Endothelial cell of umbilical vein (primary cell): ENCODE measurements at regions not wholly inside any gene's neighbourhood (a gene's known extent, or its start where the extent isn't known, plus 50 kb on each side); places are given as distances from the start of the nearest gene placed in this dataset.

Experiments
- BruUV-seq: library from RNA; stranded (reverse); fragments of 400-500 nt; replicated peaks from 2 replicates; lab custom pipeline; 2021; lab: Mats Ljungman, UMichigan
- CTCF ChIA-PET: fragments of 300-600, 350-600 bp; sonication (Branson Sonifier 250); formaldehyde crosslinking; loops from one replicate; lab custom pipeline; 2021; ENCODE audit warnings: antibody characterized with exemption, inconsistent platforms; lab: Charles Lee
- POLR2A ChIA-PET: fragments of 300-600, 350-600 bp; sonication (Branson Sonifier 250); formaldehyde crosslinking; loops from one replicate; lab custom pipeline; 2021; ENCODE audit warnings: antibody characterized with exemption, inconsistent platforms; lab: Charles Lee
- DNase-seq: peaks from one replicate; pipeline ENCODE4 v3.0.0-alpha.2; 2011; ENCODE audit warnings: low read depth, low spot score
- FAIRE-seq: peaks from 2 replicates; lab custom pipeline; 2011; peaks lifted over from hg19 to GRCh38; lab: Jason Lieb, UNC
- H2AFZ ChIP-seq: 2 replicates; pipeline ENCODE4 v1.6.0; 2012; ENCODE audit warnings: low read depth, low read length, control low read depth, inconsistent platforms
- H3K27ac ChIP-seq: 2 replicates; pipeline ENCODE4 v1.5.1; 2011; ENCODE audit warnings: low read depth, mild to moderate bottlenecking, control low read depth, low read length, moderate library complexity; ENCODE audit not compliant: insufficient read depth
- H3K27me3 ChIP-seq, 2 experiments: 2 replicates each; pipeline versions ENCODE4 v1.6.0 to v1.6.1; 2011; ENCODE audit warnings: low read length in 2 of 2, mixed read lengths in 1 of 2; ENCODE audit not compliant: control insufficient read depth in 2 of 2, insufficient read depth in 2 of 2
- H3K36me3 ChIP-seq, 2 experiments: 2 replicates in 1 of 2; 3 replicates in 1 of 2; pipeline ENCODE4 v1.5.1; 2011; ENCODE audit warnings: low read length in 2 of 2, mild to moderate bottlenecking in 1 of 2, moderate library complexity in 1 of 2; ENCODE audit not compliant: control insufficient read depth in 2 of 2, insufficient read depth in 2 of 2; ENCODE audit errors: extremely low read depth in 1 of 2
- H3K4me1 ChIP-seq: 3 replicates; pipeline ENCODE4 v1.5.1; 2011; ENCODE audit warnings: mild to moderate bottlenecking, low read length; ENCODE audit not compliant: control insufficient read depth, insufficient read depth; ENCODE audit errors: extremely low read depth
- H3K4me2 ChIP-seq: 2 replicates; pipeline ENCODE4 v1.6.1; 2011; ENCODE audit warnings: low read length, control low read depth, mixed read lengths; ENCODE audit not compliant: insufficient read depth
- H3K4me3 ChIP-seq, 3 experiments: fragments of 200-600 bp in 1 of 3; sonication (generic), shearing (Covaris generic) in 1 of 3; replicated peaks in 1 of 3; 2 replicates each; pipeline ENCODE4 v1.5.1; 2011 to 2016; ENCODE audit warnings: control low read depth in 3 of 3, low read length in 3 of 3, mild to moderate bottlenecking in 2 of 3, inconsistent platforms in 1 of 3, low read depth in 1 of 3, moderate library complexity in 1 of 3; ENCODE audit not compliant: insufficient read depth in 1 of 3
- H3K79me2 ChIP-seq: 2 replicates; pipeline ENCODE4 v1.6.0; 2012; ENCODE audit warnings: low read length, inconsistent platforms; ENCODE audit not compliant: control insufficient read depth, insufficient read depth
- H3K9ac ChIP-seq: replicated peaks from 2 replicates; pipeline ENCODE3; 2011; ENCODE audit warnings: low read length, control low read depth; ENCODE audit not compliant: insufficient read depth; ENCODE audit errors: extremely low read depth
- H3K9me1 ChIP-seq: replicated peaks from 3 replicates; pipeline ENCODE4 v1.6.0; 2011; ENCODE audit warnings: mild to moderate bottlenecking, low read length; ENCODE audit not compliant: control insufficient read depth, insufficient read depth; ENCODE audit errors: extremely low read depth
- H3K9me3 ChIP-seq: replicated peaks from 2 replicates; pipeline ENCODE4 v1.5.1; 2012; ENCODE audit warnings: low read length, inconsistent platforms; ENCODE audit not compliant: control insufficient read depth, insufficient read depth
- H4K20me1 ChIP-seq: replicated peaks from 2 replicates; pipeline ENCODE3; 2011; ENCODE audit warnings: mild to moderate bottlenecking, low read length; ENCODE audit not compliant: control insufficient read depth, insufficient read depth; ENCODE audit errors: extremely low read depth
- EZH2 ChIP-seq: IDR thresholded peaks from 2 replicates; pipeline ENCODE4 v1.6.1; 2012; ENCODE audit warnings: borderline replicate concordance, low read depth, mild to moderate bottlenecking, moderate library complexity, low read length, inconsistent platforms; ENCODE audit not compliant: severe bottlenecking
- FOS ChIP-seq: IDR thresholded peaks from 2 replicates; pipeline ENCODE4 v1.6.1; 2011; ENCODE audit warnings: mild to moderate bottlenecking, low read length, moderate library complexity, borderline replicate concordance; ENCODE audit not compliant: insufficient read depth
- GATA2 ChIP-seq: IDR thresholded peaks from 2 replicates; pipeline ENCODE4 v1.7.0; 2011; ENCODE audit warnings: low read depth, mild to moderate bottlenecking, moderate library complexity, mixed read lengths, low read length; ENCODE audit not compliant: insufficient read length, insufficient read depth
- JUN ChIP-seq: IDR thresholded peaks from 2 replicates; pipeline ENCODE4 v1.6.1; 2011; ENCODE audit warnings: borderline replicate concordance, low read depth; ENCODE audit not compliant: insufficient read length, insufficient read depth
- MYC ChIP-seq: IDR thresholded peaks from one replicate; pipeline ENCODE4 v1.6.1; 2011; ENCODE audit warnings: mild to moderate bottlenecking, low read depth, low read length
- POLR2A ChIP-seq: IDR thresholded peaks from 2 replicates; pipeline ENCODE4 v1.6.1; 2012; ENCODE audit warnings: low read depth, mild to moderate bottlenecking, control low read depth, low read length
- POLR2AphosphoS5 ChIP-seq: IDR thresholded peaks from 2 replicates; pipeline ENCODE4 v1.6.1; 2012; ENCODE audit warnings: low read depth, mild to moderate bottlenecking, control low read depth, low read length, moderate library complexity; ENCODE audit not compliant: insufficient read depth
- dilution Hi-C: fragments of 300-500 bp; cut with MboI; formaldehyde crosslinking; loops from one replicate; pipeline ENCODE4 v1.15.0; 2019; ENCODE audit warnings: low sequenced_read_pairs; ENCODE audit not compliant: extremely low pct_ligation_motif_present
- intact Hi-C: fragments of 100-400 bp; cut with micrococcal nuclease; formaldehyde crosslinking; loops from one replicate; pipeline ENCODE4 v1.10.0; 2022
- TF ChIP-seq, protein P1 (sequence below), 2 donors: IDR thresholded peaks; 1 replicate in 1 of 2; 2 replicates in 1 of 2; pipeline ENCODE4 v1.5.1; 2011; ENCODE audit warnings: low read length in 2 of 2, mild to moderate bottlenecking in 2 of 2, moderate library complexity in 2 of 2, control low read depth in 1 of 2, inconsistent platforms in 1 of 2, low read depth in 1 of 2; ENCODE audit not compliant: insufficient read depth in 1 of 2; ENCODE audit errors: extremely low read depth in 1 of 2
- TF ChIP-seq, protein P2 (sequence below): IDR thresholded peaks from 2 replicates; pipeline ENCODE4 v1.6.1; 2011; ENCODE audit not compliant: insufficient read depth, insufficient read length

DNA sequence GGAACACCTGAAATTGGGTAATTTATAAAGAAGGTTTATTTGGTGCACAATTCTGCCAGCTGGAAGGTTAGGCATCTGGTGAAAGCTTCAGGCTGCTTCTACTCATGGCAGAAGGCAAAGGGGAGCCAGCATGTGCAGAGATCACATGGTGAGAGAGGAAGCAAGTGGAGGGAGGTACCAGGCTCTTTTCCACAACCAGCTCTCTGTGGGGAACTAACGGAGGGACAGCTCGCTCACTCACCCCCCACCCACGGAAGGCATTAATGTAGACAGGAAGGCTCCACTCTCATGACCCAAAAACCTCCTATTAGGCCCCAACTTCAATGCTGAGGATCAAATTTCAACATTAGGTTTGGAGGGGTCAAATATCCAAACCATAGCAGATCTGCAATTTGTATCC lies 75.6 kb upstream of the ARHGAP32 start:
- H3K4me1 ChIP-seq: no peaks in the 10 kb centered on the region
- no peaks in the 10 kb centered on the region for H3K9me1 ChIP-seq
- TF ChIP-seq MYC (no peak), GATA2 (no peak), EZH2 (no peak), JUN (no peak), POLR2AphosphoS5 (no peak), FOS (no peak), POLR2A (no peak)
- TF ChIP-seq, protein P1, sequence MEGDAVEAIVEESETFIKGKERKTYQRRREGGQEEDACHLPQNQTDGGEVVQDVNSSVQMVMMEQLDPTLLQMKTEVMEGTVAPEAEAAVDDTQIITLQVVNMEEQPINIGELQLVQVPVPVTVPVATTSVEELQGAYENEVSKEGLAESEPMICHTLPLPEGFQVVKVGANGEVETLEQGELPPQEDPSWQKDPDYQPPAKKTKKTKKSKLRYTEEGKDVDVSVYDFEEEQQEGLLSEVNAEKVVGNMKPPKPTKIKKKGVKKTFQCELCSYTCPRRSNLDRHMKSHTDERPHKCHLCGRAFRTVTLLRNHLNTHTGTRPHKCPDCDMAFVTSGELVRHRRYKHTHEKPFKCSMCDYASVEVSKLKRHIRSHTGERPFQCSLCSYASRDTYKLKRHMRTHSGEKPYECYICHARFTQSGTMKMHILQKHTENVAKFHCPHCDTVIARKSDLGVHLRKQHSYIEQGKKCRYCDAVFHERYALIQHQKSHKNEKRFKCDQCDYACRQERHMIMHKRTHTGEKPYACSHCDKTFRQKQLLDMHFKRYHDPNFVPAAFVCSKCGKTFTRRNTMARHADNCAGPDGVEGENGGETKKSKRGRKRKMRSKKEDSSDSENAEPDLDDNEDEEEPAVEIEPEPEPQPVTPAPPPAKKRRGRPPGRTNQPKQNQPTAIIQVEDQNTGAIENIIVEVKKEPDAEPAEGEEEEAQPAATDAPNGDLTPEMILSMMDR (IDR thresholded peaks at IDR 0.05; ENCODE audit: extremely low read depth in 1 of 2, insufficient read depth in 1 of 2, low read depth in 1 of 2, low read length in 2 of 2): no peak
- TF ChIP-seq, protein P2, sequence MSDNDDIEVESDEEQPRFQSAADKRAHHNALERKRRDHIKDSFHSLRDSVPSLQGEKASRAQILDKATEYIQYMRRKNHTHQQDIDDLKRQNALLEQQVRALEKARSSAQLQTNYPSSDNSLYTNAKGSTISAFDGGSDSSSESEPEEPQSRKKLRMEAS: no peak
- H3K9me3 ChIP-seq: no peaks in the 10 kb centered on the region
- no peak overlapping the region for H3K27ac ChIP-seq
- H3K9ac ChIP-seq: no peak overlapping the region
- no peaks in the 10 kb centered on the region for H3K27me3 ChIP-seq
- dilution Hi-C loops (no loop called here), intact Hi-C loops (no loop called here)
- no peaks in the 10 kb centered on the region for H4K20me1 ChIP-seq
- FAIRE-seq: no peak
- no peak for DNase-seq
- no peaks in the 10 kb centered on the region for H3K36me3 ChIP-seq
- no peak overlapping the region for H2AFZ ChIP-seq
- H3K4me2 ChIP-seq: no peak overlapping the region
- no peak overlapping the region for H3K4me3 ChIP-seq
- H3K79me2 ChIP-seq: no peaks in the 10 kb centered on the region
- POLR2A ChIA-PET: no interaction called here
- CTCF ChIA-PET: interaction anchor here (1.2 to 1.5 kb wide), 3 partner anchors 9 to 64 kb away, joined by 3 to 5 read pairs (median 3); no protein-coding TSS in a partner anchor
- BruUV-seq: no TSS peak
